GM23338 (cell line): ENCODE measurements at regions not wholly inside any gene's neighbourhood (a gene's known extent, or its start where the extent isn't known, plus 50 kb on each side); places are given as distances from the start of the nearest gene placed in this dataset.

ENCODE experiments used
- ATAC-seq: fragments of 200-7000 bp; cut with Tn5 transposase; 3 replicates; pipeline ENCODE4 v1.9.1; 2020
- DNase-seq: peaks from one replicate; pipeline ENCODE4 v3.0.0-alpha.2; 2015; ENCODE audit warnings: low spot score
- H2AFZ ChIP-seq: fragments of 200-600 bp; sonication (generic); 2 replicates; pipeline ENCODE4 v1.8.0; 2016; ENCODE audit warnings: antibody characterized with exemption, mild to moderate bottlenecking, moderate library complexity
- H3F3A ChIP-seq: fragments of 200-600 bp; sonication (generic); replicated peaks from 2 replicates; pipeline ENCODE4 v1.8.0; 2017; ENCODE audit warnings: antibody characterized with exemption, mixed run types, low read depth
- H3K27ac ChIP-seq: fragments of 200-600 bp; sonication (generic); 2 replicates; pipeline ENCODE4 v1.6.1; 2016; ENCODE audit warnings: low read depth
- H3K27me3 ChIP-seq: fragments of 200-600 bp; sonication (generic); 2 replicates; pipeline ENCODE4 v1.8.0; 2016; ENCODE audit warnings: mild to moderate bottlenecking, mixed run types, moderate library complexity; ENCODE audit not compliant: insufficient read depth
- H3K36me3 ChIP-seq: fragments of 200-600 bp; sonication (generic); 2 replicates; pipeline ENCODE4 v1.8.0; 2016; ENCODE audit warnings: mild to moderate bottlenecking; ENCODE audit not compliant: insufficient read depth
- H3K4me1 ChIP-seq: fragments of 200-600 bp; sonication (generic); 2 replicates; pipeline ENCODE4 v1.8.0; 2016; ENCODE audit warnings: mild to moderate bottlenecking, moderate library complexity; ENCODE audit not compliant: insufficient read depth
- H3K4me2 ChIP-seq: fragments of 200-600 bp; sonication (generic); 2 replicates; pipeline ENCODE4 v1.7.1; 2017; ENCODE audit warnings: mixed run types
- H3K4me3 ChIP-seq: fragments of 200-600 bp; sonication (generic); 2 replicates; pipeline ENCODE4 v1.6.1; 2016; ENCODE audit warnings: mixed run types
- H3K79me2 ChIP-seq: fragments of 200-600 bp; sonication (generic); replicated peaks from 2 replicates; pipeline ENCODE4 v1.8.0; 2017; ENCODE audit warnings: mild to moderate bottlenecking; ENCODE audit not compliant: insufficient read depth
- H3K9me2 ChIP-seq: fragments of 200-600 bp; sonication (generic); 2 replicates; pipeline ENCODE4 v1.8.0; 2017; ENCODE audit not compliant: insufficient read depth
- H4K20me1 ChIP-seq: fragments of 200-600 bp; sonication (generic); replicated peaks from 2 replicates; pipeline ENCODE4 v1.8.0; 2017; ENCODE audit warnings: mild to moderate bottlenecking; ENCODE audit not compliant: insufficient read depth
- H3K27ac Mint-ChIP-seq: 2 replicates; pipeline ENCODE4 v1.8.0; 2020; ENCODE audit warnings: inconsistent platforms, mild to moderate bottlenecking, moderate library complexity, mixed read lengths
- H3K27me3 Mint-ChIP-seq: 3 replicates; pipeline ENCODE4 v1.8.0; 2022; ENCODE audit warnings: low read depth, mild to moderate bottlenecking, moderate library complexity, mixed read lengths, inconsistent platforms; ENCODE audit not compliant: insufficient read depth, poor library complexity
- H3K36me3 Mint-ChIP-seq: 3 replicates; pipeline ENCODE4 v1.8.0; 2021; ENCODE audit warnings: low read depth, mild to moderate bottlenecking, inconsistent platforms, moderate library complexity, mixed read lengths
- H3K4me1 Mint-ChIP-seq: 3 replicates; pipeline ENCODE4 v1.8.0; 2020; ENCODE audit warnings: mild to moderate bottlenecking, inconsistent platforms, mixed read lengths
- H3K4me3 Mint-ChIP-seq: 3 replicates; pipeline ENCODE4 v1.8.0; 2021; ENCODE audit warnings: moderate library complexity, mild to moderate bottlenecking, inconsistent platforms, mixed read lengths
- H3K9me3 Mint-ChIP-seq: 3 replicates; pipeline ENCODE4 v1.8.0; 2020; ENCODE audit warnings: moderate library complexity, mild to moderate bottlenecking, inconsistent platforms, mixed read lengths
- CREB1 ChIP-seq: fragments of 250-450 bp; sonication (Bioruptor Pico); IDR thresholded peaks from 2 replicates; pipeline ENCODE4 v1.5.0; 2020; ENCODE audit warnings: low read depth, mild to moderate bottlenecking, moderate library complexity
- CTCF ChIP-seq, 2 experiments: fragments of 200-600 bp in 1 of 2; sonication (generic) in 1 of 2; conservative IDR thresholded peaks; 2 replicates each; pipeline versions ENCODE4 v1.5.1 to v1.6.1; 2016 to 2017; ENCODE audit warnings: antibody characterized with exemption in 2 of 2, low read depth in 2 of 2, mild to moderate bottlenecking in 2 of 2, moderate library complexity in 1 of 2
- EZH2 ChIP-seq: fragments of 200-600 bp; sonication (generic); IDR thresholded peaks from one replicate; pipeline ENCODE4 v1.8.0; 2017; ENCODE audit warnings: antibody characterized with exemption, mild to moderate bottlenecking, low read depth; ENCODE audit not compliant: unreplicated experiment
- EZH2phosphoT487 ChIP-seq: fragments of 200-600 bp; sonication (generic); IDR thresholded peaks from one replicate; pipeline ENCODE4 v1.8.1; 2018; ENCODE audit warnings: antibody characterized with exemption; ENCODE audit not compliant: unreplicated experiment
- JUNB ChIP-seq: IDR thresholded peaks from one replicate; pipeline ENCODE4 v1.6.1; 2016; ENCODE audit warnings: antibody characterized with exemption; ENCODE audit not compliant: unreplicated experiment
- NANOG ChIP-seq: IDR thresholded peaks from 2 replicates; pipeline ENCODE4 v1.6.1; 2016; ENCODE audit warnings: antibody characterized with exemption, borderline replicate concordance
- POLR2AphosphoS5 ChIP-seq: IDR thresholded peaks from 2 replicates; pipeline ENCODE4 v1.6.1; 2016; ENCODE audit warnings: antibody characterized with exemption, low read depth
- REST ChIP-seq: IDR thresholded peaks from one replicate; pipeline ENCODE4 v1.6.1; 2018; ENCODE audit warnings: antibody characterized with exemption; ENCODE audit not compliant: unreplicated experiment
- STAT1 ChIP-seq: IDR thresholded peaks from one replicate; pipeline ENCODE4 v1.6.1; 2016; ENCODE audit warnings: antibody characterized with exemption; ENCODE audit not compliant: unreplicated experiment
- ZNF114 ChIP-seq: fragments of 250-450 bp; sonication (Bioruptor Pico); IDR thresholded peaks from 2 replicates; pipeline ENCODE4 v1.5.0; 2020; ENCODE audit warnings: mild to moderate bottlenecking, moderate library complexity
- ZNF331 ChIP-seq: fragments of 250-450 bp; sonication (Bioruptor Pico); IDR thresholded peaks from 2 replicates; pipeline ENCODE4 v1.5.0; 2020; ENCODE audit warnings: low read depth, mild to moderate bottlenecking, moderate library complexity
- ZNF462 ChIP-seq: fragments of 250-450 bp; sonication (Bioruptor Pico); IDR thresholded peaks from 2 replicates; pipeline ENCODE4 v1.5.0; 2020; ENCODE audit warnings: mild to moderate bottlenecking, moderate library complexity
- TF ChIP-seq, protein P1 (sequence below): IDR thresholded peaks from 2 replicates; pipeline ENCODE4 v1.6.1; 2016; ENCODE audit warnings: antibody characterized with exemption

- Mint-ChIP-seq H3K36me3 (no peaks in the 10 kb centered on the region), H3K9me3 (no peaks in the 10 kb centered on the region), H3K4me3 (no peak overlapping the region), H3K4me1 (peaks cover 14% of the 10 kb centered on the region), H3K27ac (no peak overlapping the region), H3K27me3 (no peaks in the 10 kb centered on the region)
- Histone ChIP-seq H3K36me3 (no peaks in the 10 kb centered on the region), H3F3A (no peaks in the 10 kb centered on the region), H3K79me2 (no peaks in the 10 kb centered on the region), H3K27ac (no peak overlapping the region), H2AFZ (no peak overlapping the region), H3K9me2 (peaks cover 19% of the 10 kb centered on the region), H3K27me3 (no peaks in the 10 kb centered on the region), H3K4me1 (peaks cover 15% of the 10 kb centered on the region), H4K20me1 (no peaks in the 10 kb centered on the region), H3K4me3 (no peak overlapping the region), H3K4me2 (no peak overlapping the region)
- no peak for DNase-seq
- ATAC-seq = no peak
- no peak for TF ChIP-seq REST
- no peak for TF ChIP-seq EZH2
- no peak for TF ChIP-seq STAT1
- no peak for TF ChIP-seq ZNF331
- TF ChIP-seq, protein P1, sequence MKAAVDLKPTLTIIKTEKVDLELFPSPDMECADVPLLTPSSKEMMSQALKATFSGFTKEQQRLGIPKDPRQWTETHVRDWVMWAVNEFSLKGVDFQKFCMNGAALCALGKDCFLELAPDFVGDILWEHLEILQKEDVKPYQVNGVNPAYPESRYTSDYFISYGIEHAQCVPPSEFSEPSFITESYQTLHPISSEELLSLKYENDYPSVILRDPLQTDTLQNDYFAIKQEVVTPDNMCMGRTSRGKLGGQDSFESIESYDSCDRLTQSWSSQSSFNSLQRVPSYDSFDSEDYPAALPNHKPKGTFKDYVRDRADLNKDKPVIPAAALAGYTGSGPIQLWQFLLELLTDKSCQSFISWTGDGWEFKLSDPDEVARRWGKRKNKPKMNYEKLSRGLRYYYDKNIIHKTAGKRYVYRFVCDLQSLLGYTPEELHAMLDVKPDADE = no peak
- no peak for TF ChIP-seq CREB1 (CRISPR knock-in tag)
- no peak for TF ChIP-seq POLR2AphosphoS5
- no peak for TF ChIP-seq ZNF114
- no peak for TF ChIP-seq CTCF (conservative IDR thresholded peaks at IDR 0.05; ENCODE audit: low read depth in 2 of 2)
- TF ChIP-seq EZH2phosphoT487 = no peak
- TF ChIP-seq JUNB = no peak
- TF ChIP-seq ZNF462 (CRISPR knock-in tag) = no peak
- no peak for TF ChIP-seq NANOG
Observed at GRCh38 chr7:121517591-121517990, 121.5 kb upstream of the FAM3C start.
